ENCODE measurements at regions not wholly inside any gene's neighbourhood (a gene's known extent, or its start where the extent isn't known, plus 50 kb on each side); places are given as distances from the start of the nearest gene placed in this dataset.

GRCh38 chr22:48881326-48881980 is 946.2 kb downstream of the BRD1 start:
- no peak for DNase-seq (ENCODE audit: low read depth)

GRCh38 chr22:48880749-48881148 is 946.9 kb downstream of the BRD1 start:
- DNase-seq (ENCODE audit: low read depth): no peak

GRCh38 chr22:48876951-48877350 is 950.7 kb downstream of the BRD1 start:
- no peak for DNase-seq (ENCODE audit: low read depth)

- DNase-seq (ENCODE audit: low read depth): no peak
These were observed 952.7 kb downstream of the BRD1 start for GRCh38 chr22:48874956-48875355.

- no peak for DNase-seq (ENCODE audit: low read depth)
These were observed 954.5 kb downstream of the BRD1 start for GRCh38 chr22:48873191-48873520.

- DNase-seq (ENCODE audit: low read depth): no peak
These were observed 955.1 kb downstream of the BRD1 start for GRCh38 chr22:48872271-48873190.

GRCh38 chr22:48871176-48871840 is 956.4 kb downstream of the BRD1 start:
- DNase-seq (ENCODE audit: low read depth): no peak

- no peak for DNase-seq (ENCODE audit: low read depth)
These were observed 957.2 kb downstream of the BRD1 start for GRCh38 chr22:48870436-48870835.

- DNase-seq (ENCODE audit: low read depth): no peak
These were observed 957.9 kb downstream of the BRD1 start for GRCh38 chr22:48869788-48870187.

- no peak for DNase-seq (ENCODE audit: low read depth)
These were observed 958.5 kb downstream of the BRD1 start for GRCh38 chr22:48869161-48869560.

GRCh38 chr22:48868554-48868953 is 959.1 kb downstream of the BRD1 start:
- no peak for DNase-seq (ENCODE audit: low read depth)

GRCh38 chr22:48867891-48868290 is 959.8 kb downstream of the BRD1 start:
- no peak for DNase-seq (ENCODE audit: low read depth)

GRCh38 chr22:48866906-48867681 is 960.6 kb downstream of the BRD1 start:
- DNase-seq (ENCODE audit: low read depth): no peak

GRCh38 chr22:48864748-48865147 is 962.9 kb downstream of the BRD1 start:
- no peak for DNase-seq (ENCODE audit: low read depth)

- DNase-seq (ENCODE audit: low read depth): no peak
These were observed 963.6 kb downstream of the BRD1 start for GRCh38 chr22:48863965-48864528.

GRCh38 chr22:48860557-48860956 is 967.1 kb downstream of the BRD1 start:
- DNase-seq (ENCODE audit: low read depth): no peak

- DNase-seq (ENCODE audit: low read depth): no peak
These were observed 968.8 kb downstream of the BRD1 start for GRCh38 chr22:48858856-48859255.

- DNase-seq (ENCODE audit: low read depth): no peak
These were observed 969.6 kb downstream of the BRD1 start for GRCh38 chr22:48858121-48858520.

- DNase-seq (ENCODE audit: low read depth): no peak
These were observed 970.4 kb downstream of the BRD1 start for GRCh38 chr22:48857202-48857805.

GRCh38 chr22:48856308-48856615 is 971.4 kb downstream of the BRD1 start:
- DNase-seq (ENCODE audit: low read depth): no peak

- DNase-seq (ENCODE audit: low read depth): no peak
These were observed 971.9 kb downstream of the BRD1 start for GRCh38 chr22:48855593-48856307.

All from HS-5 (cell line).